ENCODE measurements at regions not wholly inside any gene's neighbourhood (a gene's known extent, or its start where the extent isn't known, plus 50 kb on each side); places are given as distances from the start of the nearest gene placed in this dataset.

DNA sequence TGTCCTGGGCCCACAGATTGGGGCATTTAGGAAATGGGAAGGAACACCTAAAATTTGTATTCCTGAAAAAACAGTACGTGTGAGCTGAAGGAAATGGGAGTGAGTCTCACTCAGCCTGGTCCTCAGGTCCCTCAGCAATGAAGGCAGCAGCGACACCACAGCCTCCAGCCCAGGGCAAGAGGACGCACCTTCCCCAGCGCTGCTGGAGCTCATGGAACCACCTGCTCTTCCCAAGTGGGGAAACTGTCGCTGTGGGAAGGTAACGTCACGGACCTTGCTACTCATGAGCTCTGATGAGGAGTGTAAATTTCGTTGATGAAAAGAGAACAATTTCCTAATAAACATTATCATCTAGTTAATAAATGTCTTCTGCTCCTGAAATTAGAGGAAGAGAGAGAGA is 323.6 kb downstream of the EIPR1 start:
- Histone ChIP-seq H3K9me3 (ENCODE audit: insufficient read depth, low read length) (no peaks in the 10 kb centered on the region), H3K79me2 (ENCODE audit: low read length) (no peaks in the 10 kb centered on the region), H3K9ac (ENCODE audit: low read length) (no peak overlapping the region), H3K4me3 (ENCODE audit: low read length) (no peak overlapping the region), H3K27me3 (ENCODE audit: low read depth, low read length) (peaks cover 4% of the 10 kb centered on the region; the same call in 1 of the 2 replicates), H3K36me3 (replicated peaks; ENCODE audit: low read depth, low read length) (no peaks in the 10 kb centered on the region), H3K4me1 (ENCODE audit: low read length) (no peaks in the 10 kb centered on the region), H4K20me1 (ENCODE audit: insufficient read depth, low read length) (no peaks in the 10 kb centered on the region), H3K4me2 (ENCODE audit: low read length) (no peak overlapping the region), H3K27ac (ENCODE audit: low read length) (no peak overlapping the region), H2AFZ (ENCODE audit: low read depth, low read length) (no peak overlapping the region)
- TF ChIP-seq EZH2phosphoT487 (IDR thresholded peaks at IDR 0.05; ENCODE audit: low read depth) = no peak
- TF ChIP-seq, protein P1, sequence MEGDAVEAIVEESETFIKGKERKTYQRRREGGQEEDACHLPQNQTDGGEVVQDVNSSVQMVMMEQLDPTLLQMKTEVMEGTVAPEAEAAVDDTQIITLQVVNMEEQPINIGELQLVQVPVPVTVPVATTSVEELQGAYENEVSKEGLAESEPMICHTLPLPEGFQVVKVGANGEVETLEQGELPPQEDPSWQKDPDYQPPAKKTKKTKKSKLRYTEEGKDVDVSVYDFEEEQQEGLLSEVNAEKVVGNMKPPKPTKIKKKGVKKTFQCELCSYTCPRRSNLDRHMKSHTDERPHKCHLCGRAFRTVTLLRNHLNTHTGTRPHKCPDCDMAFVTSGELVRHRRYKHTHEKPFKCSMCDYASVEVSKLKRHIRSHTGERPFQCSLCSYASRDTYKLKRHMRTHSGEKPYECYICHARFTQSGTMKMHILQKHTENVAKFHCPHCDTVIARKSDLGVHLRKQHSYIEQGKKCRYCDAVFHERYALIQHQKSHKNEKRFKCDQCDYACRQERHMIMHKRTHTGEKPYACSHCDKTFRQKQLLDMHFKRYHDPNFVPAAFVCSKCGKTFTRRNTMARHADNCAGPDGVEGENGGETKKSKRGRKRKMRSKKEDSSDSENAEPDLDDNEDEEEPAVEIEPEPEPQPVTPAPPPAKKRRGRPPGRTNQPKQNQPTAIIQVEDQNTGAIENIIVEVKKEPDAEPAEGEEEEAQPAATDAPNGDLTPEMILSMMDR (IDR thresholded peaks at IDR 0.05; ENCODE audit: low read depth, low read length) = no peak

DNA sequence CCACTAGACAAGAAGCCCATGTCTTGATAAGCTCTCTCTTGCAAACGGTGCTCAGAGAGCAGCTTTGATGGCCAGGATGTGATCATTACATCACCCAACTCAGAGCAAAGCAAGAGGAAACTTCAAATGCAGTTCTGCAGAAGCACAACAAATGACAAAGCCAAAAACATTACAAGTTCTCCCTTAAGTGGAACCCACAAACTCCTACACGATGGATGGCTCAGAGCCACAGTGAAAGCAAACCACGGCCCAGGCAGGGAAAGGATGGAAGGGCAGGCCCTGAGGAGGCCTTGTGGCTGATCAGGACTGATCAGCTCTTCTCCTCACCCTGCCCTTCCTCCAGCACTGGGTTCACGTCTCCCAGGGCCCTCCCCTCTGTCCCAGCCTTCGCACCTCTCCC is 326.4 kb downstream of the EIPR1 start:
- H2AFZ ChIP-seq (ENCODE audit: low read depth, low read length) = no peak overlapping the region
- H3K4me2 ChIP-seq (ENCODE audit: low read length) = no peak overlapping the region
- TF ChIP-seq, protein P1 (IDR thresholded peaks at IDR 0.05; ENCODE audit: low read depth, low read length) = no peak
- no peak for TF ChIP-seq EZH2phosphoT487 (IDR thresholded peaks at IDR 0.05; ENCODE audit: low read depth)

DNA sequence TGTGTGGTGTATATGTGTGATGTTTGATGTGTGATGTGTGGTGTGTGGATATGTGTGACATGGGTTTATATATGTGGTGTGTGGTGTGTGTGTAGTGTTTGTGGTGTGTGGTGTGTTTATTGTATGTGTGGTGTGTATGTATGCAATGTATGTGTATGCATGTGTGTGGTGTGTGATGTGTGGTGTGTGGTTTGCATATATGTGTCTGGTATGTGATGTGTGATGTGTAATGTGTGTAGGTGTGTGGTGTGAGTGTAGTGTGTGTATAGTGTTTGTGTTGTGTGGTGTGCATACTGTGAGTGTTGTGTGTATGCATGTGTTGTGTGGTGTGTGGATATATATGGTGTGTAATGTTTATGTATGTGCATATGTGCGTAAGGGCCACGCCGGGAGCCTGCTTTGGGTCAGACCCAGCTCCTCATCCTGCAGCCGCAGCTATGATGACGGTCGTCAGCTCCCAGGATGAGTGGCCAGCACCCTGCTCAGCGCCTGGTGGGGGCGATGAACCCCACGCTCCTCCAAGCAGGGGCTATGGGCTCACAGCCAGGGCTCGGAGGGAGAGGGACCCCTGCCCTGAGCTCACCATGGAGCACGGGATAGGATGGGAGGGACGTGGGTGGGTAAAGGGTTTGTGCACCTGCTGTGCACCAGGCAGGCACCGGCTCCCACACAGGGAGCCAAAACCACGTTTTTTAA is 331.3 kb downstream of the EIPR1 start:
- Histone ChIP-seq H3K9ac (ENCODE audit: low read length) (no peak overlapping the region), H3K79me2 (ENCODE audit: low read length) (no peaks in the 10 kb centered on the region), H3K36me3 (replicated peaks; ENCODE audit: low read depth, low read length) (no peaks in the 10 kb centered on the region), H3K9me3 (ENCODE audit: insufficient read depth, low read length) (no peaks in the 10 kb centered on the region), H3K27ac (ENCODE audit: low read length) (no peak overlapping the region), H3K4me3 (ENCODE audit: low read length) (no peak overlapping the region), H3K4me1 (ENCODE audit: low read length) (no peaks in the 10 kb centered on the region), H2AFZ (ENCODE audit: low read depth, low read length) (no peak overlapping the region), H4K20me1 (ENCODE audit: insufficient read depth, low read length) (no peaks in the 10 kb centered on the region), H3K4me2 (ENCODE audit: low read length) (no peak overlapping the region), H3K27me3 (ENCODE audit: low read depth, low read length) (peaks cover 4% of the 10 kb centered on the region; the same call in 1 of the 2 replicates)
- TF ChIP-seq, protein P1 (IDR thresholded peaks at IDR 0.05; ENCODE audit: low read depth, low read length) = no peak
- no peak for TF ChIP-seq EZH2phosphoT487 (IDR thresholded peaks at IDR 0.05; ENCODE audit: low read depth)

More for the DNA sequence above, 326.4 kb downstream of the EIPR1 start:
- Histone ChIP-seq H3K4me3 (ENCODE audit: low read length) (no peak overlapping the region), H3K79me2 (ENCODE audit: low read length) (no peaks in the 10 kb centered on the region), H3K9ac (ENCODE audit: low read length) (no peak overlapping the region), H3K4me1 (ENCODE audit: low read length) (no peaks in the 10 kb centered on the region), H3K36me3 (replicated peaks; ENCODE audit: low read depth, low read length) (no peaks in the 10 kb centered on the region), H3K27ac (ENCODE audit: low read length) (no peak overlapping the region), H3K9me3 (ENCODE audit: insufficient read depth, low read length) (no peaks in the 10 kb centered on the region), H3K27me3 (ENCODE audit: low read depth, low read length) (peaks cover 4% of the 10 kb centered on the region; the same call in 1 of the 2 replicates), H4K20me1 (ENCODE audit: insufficient read depth, low read length) (no peaks in the 10 kb centered on the region)

DNA sequence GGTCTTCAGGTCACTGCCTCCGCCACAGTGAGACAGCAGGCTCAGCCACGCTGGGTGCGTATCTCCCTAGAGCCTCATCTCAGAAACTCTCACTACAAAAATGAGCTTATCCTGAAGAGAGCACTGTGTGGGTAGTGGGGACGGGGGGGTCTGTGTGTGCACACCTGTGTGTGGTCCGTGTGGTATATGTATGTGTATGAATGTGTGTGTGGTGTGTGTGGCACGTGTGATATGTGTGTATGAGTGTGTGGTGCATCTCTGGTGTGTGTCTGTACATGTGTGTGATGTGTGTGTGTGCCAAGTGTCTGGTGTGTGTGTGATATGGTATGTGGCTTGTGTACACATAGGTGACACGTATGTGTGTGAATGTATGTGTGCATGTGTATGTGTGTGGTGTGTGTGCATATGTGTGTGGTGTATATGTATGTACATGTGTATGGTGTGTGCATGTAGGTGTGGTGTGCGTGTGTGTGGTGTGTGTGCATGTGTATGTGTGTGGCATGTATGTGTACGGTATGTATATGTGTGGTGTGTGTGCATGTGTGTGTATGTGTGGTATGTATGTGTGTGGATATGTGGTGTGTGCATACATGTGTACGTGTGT is 332.2 kb downstream of the EIPR1 start:
- H3K4me1 ChIP-seq (ENCODE audit: low read length) = no peaks in the 10 kb centered on the region
- no peaks in the 10 kb centered on the region for H3K9me3 ChIP-seq (ENCODE audit: insufficient read depth, low read length)
- H3K27me3 ChIP-seq (ENCODE audit: low read depth, low read length) = peaks cover 2% of the 10 kb centered on the region; the same call in 1 of the 2 replicates
- no peaks in the 10 kb centered on the region for H3K36me3 ChIP-seq (replicated peaks; ENCODE audit: low read depth, low read length)
- H3K4me3 ChIP-seq (ENCODE audit: low read length) = no peak overlapping the region
- TF ChIP-seq EZH2phosphoT487 (IDR thresholded peaks at IDR 0.05; ENCODE audit: low read depth) = no peak
- TF ChIP-seq, protein P1 (IDR thresholded peaks at IDR 0.05; ENCODE audit: low read depth, low read length) = no peak
- no peaks in the 10 kb centered on the region for H3K79me2 ChIP-seq (ENCODE audit: low read length)
- H3K4me2 ChIP-seq (ENCODE audit: low read length) = no peak overlapping the region
- no peak overlapping the region for H3K9ac ChIP-seq (ENCODE audit: low read length)
- H4K20me1 ChIP-seq (ENCODE audit: insufficient read depth, low read length) = no peaks in the 10 kb centered on the region
- no peak overlapping the region for H2AFZ ChIP-seq (ENCODE audit: low read depth, low read length)
- H3K27ac ChIP-seq (ENCODE audit: low read length) = no peak overlapping the region
